NB4 (cell line): ENCODE measurements at regions not wholly inside any gene's neighbourhood (a gene's known extent, or its start where the extent isn't known, plus 50 kb on each side); places are given as distances from the start of the nearest gene placed in this dataset.
"Not testable (repeated sequence)": the region's sequence is repeated elsewhere in the genome, so short reads cannot be mapped to it uniquely, and the experiment has no call there.

Source experiments
- DNase-seq: peaks from one replicate; pipeline ENCODE4 v3.0.0; 2010; ENCODE audit warnings: low read depth
- H3K4me3 ChIP-seq: one replicate; pipeline ENCODE4 v1.5.1; 2011; ENCODE audit warnings: mild to moderate bottlenecking, low read depth, low read length, moderate library complexity
- MAX ChIP-seq: IDR thresholded peaks from 2 replicates; pipeline ENCODE4 v1.6.1; 2011; ENCODE audit warnings: low read depth, low read length
- MYC ChIP-seq: IDR thresholded peaks from 2 replicates; pipeline ENCODE4 v1.6.1; 2011; ENCODE audit warnings: low read depth, low read length
- POLR2A ChIP-seq: IDR thresholded peaks from 2 replicates; pipeline ENCODE4 v1.6.1; 2011; ENCODE audit warnings: mild to moderate bottlenecking; ENCODE audit not compliant: insufficient read length; ENCODE audit errors: extremely low read depth
- TF ChIP-seq, protein P1 (sequence below): IDR thresholded peaks from one replicate; pipeline ENCODE4 v1.5.1; 2012; ENCODE audit warnings: low read depth, low read length

- TF ChIP-seq, protein P1, sequence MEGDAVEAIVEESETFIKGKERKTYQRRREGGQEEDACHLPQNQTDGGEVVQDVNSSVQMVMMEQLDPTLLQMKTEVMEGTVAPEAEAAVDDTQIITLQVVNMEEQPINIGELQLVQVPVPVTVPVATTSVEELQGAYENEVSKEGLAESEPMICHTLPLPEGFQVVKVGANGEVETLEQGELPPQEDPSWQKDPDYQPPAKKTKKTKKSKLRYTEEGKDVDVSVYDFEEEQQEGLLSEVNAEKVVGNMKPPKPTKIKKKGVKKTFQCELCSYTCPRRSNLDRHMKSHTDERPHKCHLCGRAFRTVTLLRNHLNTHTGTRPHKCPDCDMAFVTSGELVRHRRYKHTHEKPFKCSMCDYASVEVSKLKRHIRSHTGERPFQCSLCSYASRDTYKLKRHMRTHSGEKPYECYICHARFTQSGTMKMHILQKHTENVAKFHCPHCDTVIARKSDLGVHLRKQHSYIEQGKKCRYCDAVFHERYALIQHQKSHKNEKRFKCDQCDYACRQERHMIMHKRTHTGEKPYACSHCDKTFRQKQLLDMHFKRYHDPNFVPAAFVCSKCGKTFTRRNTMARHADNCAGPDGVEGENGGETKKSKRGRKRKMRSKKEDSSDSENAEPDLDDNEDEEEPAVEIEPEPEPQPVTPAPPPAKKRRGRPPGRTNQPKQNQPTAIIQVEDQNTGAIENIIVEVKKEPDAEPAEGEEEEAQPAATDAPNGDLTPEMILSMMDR, result no peak
- TF ChIP-seq MYC (no peak), POLR2A (no peak), MAX (no peak)
- no peak overlapping the region for H3K4me3 ChIP-seq
- DNase-seq, result no peak
Measured at GRCh38 chrX:106467943-106468342, 143.8 kb upstream of the RADX start.

DNA sequence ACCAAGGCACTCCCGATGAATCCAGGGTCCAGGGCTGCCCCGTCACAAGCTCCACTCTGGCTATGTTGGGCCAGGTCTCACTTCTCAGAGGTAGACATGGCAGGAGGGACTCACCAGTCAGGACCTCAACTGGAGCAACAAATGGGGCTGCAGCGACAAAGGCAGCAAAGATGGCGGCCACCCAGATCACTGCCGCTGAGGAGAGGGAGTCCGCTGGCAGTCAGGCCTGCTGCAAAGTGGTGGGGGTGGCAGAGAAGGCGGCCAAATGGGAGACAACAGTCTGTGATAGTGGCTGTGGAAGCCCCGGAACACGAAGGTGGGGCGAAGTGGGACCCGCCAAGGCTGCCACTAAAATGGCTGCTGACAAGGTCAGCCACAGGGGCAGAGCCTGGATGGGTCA is 143.3 kb upstream of the RADX start:
- no peak for TF ChIP-seq MYC
- TF ChIP-seq POLR2A, result no peak
- TF ChIP-seq, protein P1, result no peak
- no peak for TF ChIP-seq MAX
- no peak overlapping the region for H3K4me3 ChIP-seq
- DNase-seq, result no peak

DNA sequence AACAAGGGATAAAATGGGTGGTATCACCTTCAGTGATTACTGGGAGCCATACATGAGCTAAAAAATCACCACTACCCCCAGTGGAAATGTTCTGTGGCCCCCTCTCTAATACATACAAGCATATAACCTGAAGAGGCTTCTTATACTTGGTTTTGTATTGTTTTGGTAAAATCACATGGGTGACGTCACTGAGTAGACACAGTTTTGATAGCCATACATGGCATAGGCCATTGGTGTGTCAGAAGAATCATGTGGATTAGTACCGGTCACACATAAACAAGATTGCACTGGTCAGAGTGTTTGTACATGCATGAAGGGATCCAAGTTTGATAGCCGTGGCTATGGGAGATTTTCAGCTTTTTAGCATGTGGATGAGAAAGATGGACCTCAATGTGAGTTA is 131.9 kb upstream of the RADX start:
- no peak for DNase-seq
- no peak overlapping the region for H3K4me3 ChIP-seq
- no peak for TF ChIP-seq MYC
- no peak for TF ChIP-seq MAX
- TF ChIP-seq, protein P1, result no peak
- TF ChIP-seq POLR2A, result no peak

- no peak for TF ChIP-seq POLR2A
- TF ChIP-seq MYC, result no peak
- TF ChIP-seq, protein P1, result peak; percentile 39
- TF ChIP-seq MAX, result no peak
- DNase-seq, result peak; percentile 30
- H3K4me3 ChIP-seq, result no peak overlapping the region
Measured at GRCh38 chrX:106481341-106481740, 130.4 kb upstream of the RADX start.

- TF ChIP-seq POLR2A, result no peak
- TF ChIP-seq, protein P1, result no peak
- TF ChIP-seq MYC, result no peak
- TF ChIP-seq MAX, result no peak
- DNase-seq, result no peak
- no peak overlapping the region for H3K4me3 ChIP-seq
Measured at GRCh38 chrX:106484233-106484632, 127.5 kb upstream of the RADX start.

DNA sequence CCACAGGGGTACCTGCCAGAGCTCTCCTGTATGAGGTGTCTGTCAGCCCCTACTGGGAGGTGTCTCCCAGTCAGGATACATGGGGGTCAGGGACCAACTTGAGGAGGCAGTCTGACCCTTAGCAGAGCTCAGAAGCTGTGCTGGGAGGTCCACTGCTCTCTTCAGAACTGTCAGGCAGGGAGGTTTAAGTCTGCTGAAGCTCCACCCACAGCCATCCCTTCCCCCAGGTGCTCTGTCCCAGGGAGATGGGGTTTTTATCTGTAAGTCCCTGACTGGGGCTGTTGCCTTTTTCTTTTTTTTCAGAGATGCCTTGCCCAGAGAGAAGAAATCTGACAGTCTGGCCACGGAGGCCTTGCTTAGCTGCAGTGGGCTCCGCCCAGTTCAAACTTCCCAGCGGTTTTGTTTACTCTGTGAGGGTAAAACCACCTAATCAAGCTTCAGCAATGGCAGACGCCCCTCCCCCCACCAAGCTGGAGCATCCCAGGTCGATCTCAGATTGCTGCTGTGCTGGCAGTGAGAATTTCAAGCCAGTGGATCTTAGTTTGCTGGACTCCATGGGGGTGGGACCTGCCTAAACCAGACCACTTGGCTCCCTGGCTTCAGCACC is 118.5 kb upstream of the RADX start:
- not testable (repeated sequence) for H3K4me3 ChIP-seq, DNase-seq
